Dedifferentiated amniotic fluid mesenchymal stem cell (primary cell): ENCODE measurements at regions not wholly inside any gene's neighbourhood (a gene's known extent, or its start where the extent isn't known, plus 50 kb on each side); places are given as distances from the start of the nearest gene placed in this dataset.
"Not testable (repeated sequence)": the region's sequence is repeated elsewhere in the genome, so short reads cannot be mapped to it uniquely, and the experiment has no call there.

Experiments used
- DNase-seq: peaks from one replicate; pipeline ENCODE4 v3.0.0-alpha.2; 2016; ENCODE audit errors: extremely low spot score

DNA sequence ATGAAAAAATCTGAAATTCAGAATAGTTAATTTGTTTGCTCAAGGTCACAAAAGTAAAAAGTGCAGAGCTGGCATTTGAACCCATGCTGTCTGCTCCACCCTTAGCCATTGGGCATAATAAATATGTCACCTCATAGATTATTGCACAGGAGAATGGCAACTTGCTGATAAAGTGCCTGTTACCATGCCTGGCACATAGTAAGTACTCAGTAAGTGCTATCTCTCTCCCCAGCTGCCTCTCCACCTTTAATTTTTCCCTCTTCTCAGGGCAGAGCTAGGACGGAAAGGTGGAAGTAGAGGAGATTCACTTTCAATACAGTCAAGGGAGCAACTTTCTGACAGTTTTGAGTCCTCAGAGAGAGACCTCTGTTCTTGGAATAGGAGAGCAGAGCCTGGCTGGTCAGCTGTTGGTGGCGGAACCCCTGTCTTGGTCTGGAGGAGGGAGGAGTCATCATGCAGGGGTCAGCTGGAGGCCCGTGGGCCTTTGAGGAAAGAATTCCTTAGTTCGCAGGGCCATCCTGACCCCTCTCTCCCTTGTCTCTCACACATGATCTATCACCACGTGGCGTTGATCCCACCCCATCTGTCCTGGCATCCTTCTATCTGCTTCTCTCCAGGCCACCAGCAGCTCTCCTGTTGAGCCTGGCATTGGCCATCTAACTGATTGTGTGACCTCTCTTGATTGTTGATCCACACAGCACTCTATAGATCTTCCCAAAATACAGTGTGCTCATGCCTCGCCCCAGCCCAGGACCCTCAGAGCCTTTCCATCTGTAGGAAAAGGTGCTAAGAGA, 149.3 kb downstream of the RPLP1 start:
- no peak for DNase-seq

DNA sequence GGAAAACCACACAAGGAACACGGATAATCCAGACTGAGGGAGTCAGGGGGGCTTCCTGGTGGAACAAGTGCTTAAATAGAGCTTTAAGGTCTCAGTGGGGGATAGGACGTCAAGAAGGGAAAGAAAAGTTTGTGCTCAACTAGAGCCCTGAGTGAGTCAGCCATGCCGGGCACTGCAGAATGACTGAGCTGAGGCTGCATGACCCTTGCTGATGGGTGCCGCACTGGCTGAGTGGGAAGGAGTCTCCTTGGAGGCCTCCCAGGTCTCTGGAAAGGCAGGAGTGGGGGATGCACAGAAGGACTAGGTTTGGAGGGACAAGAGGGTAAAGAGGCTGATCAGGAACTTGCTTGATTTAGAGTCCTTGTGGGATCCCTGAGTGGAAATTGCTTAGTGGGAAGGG, 150.3 kb downstream of the RPLP1 start:
- no peak for DNase-seq

DNA sequence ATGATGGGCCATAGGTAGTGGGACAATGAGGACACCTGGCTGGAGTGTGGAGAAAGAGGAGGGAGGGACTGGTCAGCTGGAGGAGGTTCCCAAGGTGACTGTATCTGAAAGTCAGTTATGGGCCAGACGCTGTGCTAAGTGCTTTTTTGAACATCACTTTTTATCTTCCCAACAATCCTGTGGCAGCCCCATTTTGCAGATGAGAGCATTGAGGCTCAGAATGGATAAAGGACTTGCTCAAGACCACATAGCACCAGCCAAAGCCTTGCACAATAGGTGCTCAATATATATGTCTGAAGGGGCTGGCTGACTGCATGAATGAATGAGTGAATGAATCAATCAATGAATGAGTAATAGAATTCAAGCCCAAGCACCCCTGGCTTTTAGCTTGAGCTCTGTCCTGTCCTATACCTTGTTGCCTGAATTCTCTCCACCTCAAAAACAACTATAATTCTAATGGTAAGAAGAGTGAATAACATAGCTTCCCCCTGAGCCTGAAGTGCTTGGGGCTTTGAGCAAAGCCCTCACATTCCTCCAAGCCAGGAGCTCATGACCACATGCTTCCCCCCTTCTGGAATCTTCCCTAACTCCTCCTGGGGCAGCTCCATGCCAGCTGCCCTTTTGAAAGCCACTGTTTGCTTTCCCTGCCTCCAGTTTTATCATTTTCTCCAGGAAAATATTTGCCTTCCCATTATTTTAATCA, 150.9 kb downstream of the RPLP1 start:
- DNase-seq = no peak

DNA sequence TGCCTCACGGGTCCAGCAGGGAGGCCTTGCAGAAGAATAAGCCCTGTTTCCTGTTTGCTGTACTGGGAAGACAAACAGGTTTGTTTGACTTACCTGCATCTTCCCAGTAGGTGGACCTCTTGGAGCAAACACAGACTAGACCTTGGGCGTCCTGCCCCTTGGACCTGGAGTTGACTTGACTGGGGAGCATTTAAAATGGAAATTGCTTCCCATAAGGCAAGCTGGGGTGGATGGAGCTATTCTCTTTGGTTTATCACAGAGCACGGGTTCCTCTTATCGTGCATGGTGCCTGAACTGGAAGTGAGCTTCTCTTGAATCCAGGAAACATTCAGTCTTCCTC, 151.4 kb downstream of the RPLP1 start:
- DNase-seq = no peak

DNA sequence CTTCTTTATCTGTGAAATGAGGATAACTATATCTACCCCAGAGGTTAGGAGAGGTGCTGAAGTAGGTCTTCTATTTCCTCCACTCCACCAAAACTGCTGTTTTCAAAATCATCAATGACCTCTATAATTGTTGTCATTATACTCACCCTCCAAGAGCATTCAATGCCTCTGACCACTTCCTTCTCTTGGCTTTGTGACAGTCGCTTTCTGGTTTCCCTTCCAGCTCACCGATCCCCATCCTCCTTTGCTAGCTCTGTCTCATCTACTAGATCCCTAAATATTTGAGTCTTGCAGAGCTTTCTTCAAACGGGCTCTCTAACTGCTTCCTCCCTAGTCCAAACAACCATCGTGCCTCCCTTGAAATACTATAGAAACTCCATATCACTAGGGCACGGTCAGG, 153.5 kb downstream of the RPLP1 start:
- DNase-seq = no peak

DNA sequence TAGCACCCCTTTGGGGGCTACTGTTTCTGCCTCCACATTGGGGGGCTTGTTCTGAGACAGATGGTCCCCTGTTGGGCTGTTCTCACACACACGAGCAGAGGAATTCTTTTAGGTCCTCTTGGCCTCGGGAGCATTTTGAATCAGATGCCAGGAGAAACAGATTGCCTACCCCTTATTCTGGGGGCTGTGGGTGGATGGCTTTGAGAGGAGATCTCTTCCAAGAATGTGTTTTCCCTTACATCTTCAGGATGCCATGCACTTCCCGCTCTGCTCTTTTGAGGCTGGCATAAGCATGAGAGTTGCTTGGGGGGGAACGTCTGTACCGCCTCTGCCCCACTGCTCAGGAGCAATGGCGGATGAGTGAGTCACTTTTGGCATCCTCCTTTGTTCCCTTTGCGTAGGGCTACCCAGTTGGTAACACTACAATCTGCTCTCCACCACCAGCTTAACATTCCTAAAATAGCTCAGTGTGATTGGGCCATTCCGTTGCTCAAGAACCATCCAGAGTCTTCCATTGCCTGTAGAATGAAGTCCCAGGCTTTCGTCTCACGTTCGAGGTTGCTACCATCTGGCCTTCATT, 154.4 kb downstream of the RPLP1 start:
- peak; percentile 34 for DNase-seq

DNA sequence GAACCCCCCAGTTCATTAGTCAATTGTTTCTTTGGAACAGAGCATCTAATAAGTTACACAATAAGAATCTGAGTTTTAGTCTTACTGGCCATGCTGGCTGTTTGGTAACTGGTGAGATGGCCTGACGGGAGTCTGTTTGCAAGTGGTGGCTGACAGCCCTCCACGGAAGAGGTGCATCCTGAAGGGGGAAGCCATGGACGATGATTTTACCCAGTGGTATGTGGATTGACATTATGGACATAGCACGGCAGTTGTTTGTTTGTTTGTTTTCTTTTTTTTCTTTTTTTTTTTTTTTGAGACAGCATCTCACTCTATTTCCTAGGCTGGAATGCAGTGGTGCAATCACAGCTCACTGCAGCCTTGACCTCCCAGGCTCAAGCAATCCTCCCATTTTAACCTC, 156.0 kb downstream of the RPLP1 start:
- DNase-seq = no peak

DNA sequence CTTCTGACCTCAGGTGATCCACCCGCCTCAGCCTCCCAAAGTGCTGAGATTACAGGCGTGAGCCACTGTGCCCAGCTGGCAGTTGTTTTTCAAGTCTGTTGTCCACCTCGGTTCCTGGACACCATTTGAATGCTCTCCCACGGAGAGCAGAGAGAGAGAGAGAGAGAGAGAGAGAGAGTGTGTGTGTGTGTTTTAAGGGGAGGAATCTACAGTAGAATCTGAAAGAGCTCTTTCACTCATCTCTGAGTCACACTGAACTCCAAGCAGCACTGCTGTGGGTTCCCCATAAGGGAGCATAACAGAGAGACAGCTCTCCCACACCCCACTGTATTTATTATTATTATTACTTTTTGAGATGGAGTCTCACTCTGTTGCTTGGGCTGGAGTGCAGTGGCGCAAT, 156.6 kb downstream of the RPLP1 start:
- no peak for DNase-seq

DNA sequence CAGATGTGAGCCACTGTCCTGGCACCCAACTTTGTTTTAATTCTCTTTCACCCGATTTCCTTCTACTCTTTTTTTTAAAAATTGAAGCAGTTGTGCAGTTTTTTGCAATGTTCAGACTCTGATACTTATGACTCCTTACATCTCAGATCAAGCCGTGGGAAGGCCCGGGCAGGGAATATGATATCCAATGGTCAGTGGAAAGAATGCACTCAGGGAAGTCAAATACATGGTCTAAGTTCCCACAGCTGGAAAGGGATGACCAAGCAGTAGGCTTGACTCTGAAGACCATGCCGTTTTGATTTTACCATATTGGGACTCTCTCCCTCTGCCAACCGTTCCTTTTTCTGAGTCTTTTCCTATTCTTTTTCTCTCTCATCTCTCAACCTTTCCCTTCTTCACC, 157.2 kb downstream of the RPLP1 start:
- DNase-seq = no peak

DNA sequence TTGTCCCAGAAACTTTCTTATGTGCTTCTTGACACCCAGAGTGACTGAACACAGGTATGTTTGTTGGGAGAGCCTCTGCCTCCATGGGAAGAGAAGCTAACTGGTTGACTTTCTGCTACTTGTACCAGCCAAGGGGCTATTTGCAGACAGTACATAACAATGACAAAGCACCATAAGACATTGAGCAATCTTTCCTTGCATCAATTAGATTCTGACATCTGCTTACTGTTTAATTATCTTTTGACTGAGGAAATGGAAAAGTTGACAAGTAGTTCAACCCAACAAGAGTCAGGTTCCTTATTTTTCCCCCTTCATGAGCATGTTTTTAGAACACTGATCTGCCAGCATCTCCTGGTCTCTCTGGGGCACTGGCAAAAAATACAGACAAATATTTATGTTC, 157.7 kb downstream of the RPLP1 start:
- no peak for DNase-seq

DNA sequence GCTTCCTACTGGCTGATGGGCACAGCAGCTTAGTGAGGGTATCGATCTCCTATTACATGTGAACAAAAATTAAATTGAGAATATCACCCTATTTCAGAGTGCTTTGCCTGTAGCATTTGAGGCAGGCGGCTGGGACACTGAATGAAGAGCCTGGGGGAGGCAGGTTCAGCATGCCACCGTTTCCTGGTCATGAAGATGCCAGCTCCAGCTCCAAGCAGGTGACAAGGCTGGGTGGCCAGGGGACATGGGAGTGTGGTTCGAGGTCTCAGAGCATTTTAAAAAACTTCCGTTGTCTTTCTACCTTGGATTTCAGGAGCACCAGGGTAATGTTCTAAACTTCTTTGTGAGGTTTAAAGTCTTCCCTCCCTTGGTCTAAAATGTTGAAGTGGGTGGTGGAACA, 158.2 kb downstream of the RPLP1 start:
- DNase-seq = no peak

DNA sequence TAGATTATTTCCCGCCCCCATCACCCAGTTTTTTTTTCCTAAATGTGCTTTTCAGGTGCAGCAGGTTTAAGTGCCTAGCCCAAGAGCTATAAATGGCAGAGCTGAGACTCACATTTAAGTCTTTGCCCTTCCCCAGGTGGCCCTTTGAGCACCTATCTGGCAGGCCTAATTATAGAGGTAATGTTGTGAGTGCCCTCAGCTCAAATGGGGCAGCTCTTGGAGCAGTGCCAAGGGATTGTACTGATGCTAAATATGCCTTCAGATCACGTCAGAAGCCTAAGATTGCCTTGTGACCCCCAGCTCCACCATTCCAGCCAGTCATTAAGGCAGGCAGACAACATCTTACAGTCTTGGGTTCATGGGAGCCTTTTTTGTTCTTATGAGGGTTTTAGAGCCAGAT, 159.5 kb downstream of the RPLP1 start:
- DNase-seq = no peak

DNA sequence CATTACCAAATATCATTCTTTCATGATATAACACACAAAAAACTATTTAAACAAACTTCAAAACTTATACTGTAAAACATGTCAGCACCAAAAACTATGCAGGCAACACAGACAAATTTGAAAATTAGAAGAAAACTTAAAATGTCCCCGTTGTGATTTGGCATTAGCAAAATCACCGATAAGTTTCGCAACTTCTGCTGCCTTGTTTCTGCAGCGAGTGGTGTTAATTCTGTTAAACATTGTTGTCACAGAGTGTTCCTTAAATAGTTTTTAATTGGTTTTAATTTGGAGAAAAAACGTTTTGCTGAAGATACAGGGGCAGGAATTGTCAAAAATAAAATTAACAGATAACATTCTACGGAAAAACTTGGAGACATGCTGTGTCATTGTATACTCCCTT, 160.6 kb downstream of the RPLP1 start:
- DNase-seq = no peak

DNA sequence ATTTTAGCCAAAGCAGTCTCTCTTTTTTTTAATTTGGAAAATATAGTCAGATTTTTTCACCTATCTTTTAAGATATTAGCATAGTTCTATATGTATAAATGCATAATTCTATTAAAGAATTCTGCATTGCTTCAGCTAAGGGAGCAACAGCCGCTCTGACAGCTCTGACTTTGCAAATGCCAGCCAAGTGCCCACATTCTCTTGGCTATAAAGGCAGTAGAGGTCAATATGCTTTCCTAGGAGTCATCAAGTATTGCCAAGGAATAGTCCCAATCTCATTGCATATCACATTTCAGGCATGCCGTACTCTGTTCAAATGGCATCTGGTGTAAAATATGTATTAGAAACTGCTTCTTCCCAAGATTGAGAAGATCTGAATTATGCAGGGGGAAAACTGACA, 161.4 kb downstream of the RPLP1 start:
- DNase-seq = no peak

DNA sequence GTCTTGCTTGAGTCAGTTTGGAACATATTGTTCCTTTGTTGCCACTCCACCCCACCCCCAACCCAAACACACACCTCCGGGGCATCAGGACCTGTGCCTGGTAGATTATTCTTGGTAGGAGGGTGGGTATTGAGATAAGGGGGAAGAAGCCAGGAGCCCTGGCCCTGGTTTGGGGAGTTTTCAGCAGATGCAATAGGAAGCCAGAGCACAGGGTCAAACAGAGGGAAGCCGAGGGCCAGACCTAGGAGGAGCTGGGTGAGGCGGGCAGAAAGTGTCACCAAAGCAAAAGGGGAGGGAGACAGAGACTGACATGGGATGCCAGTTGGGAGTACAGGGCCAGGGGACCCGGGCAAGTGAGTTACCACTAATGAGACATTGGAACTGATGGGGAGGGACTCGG, 163.1 kb downstream of the RPLP1 start:
- no peak for DNase-seq

DNA sequence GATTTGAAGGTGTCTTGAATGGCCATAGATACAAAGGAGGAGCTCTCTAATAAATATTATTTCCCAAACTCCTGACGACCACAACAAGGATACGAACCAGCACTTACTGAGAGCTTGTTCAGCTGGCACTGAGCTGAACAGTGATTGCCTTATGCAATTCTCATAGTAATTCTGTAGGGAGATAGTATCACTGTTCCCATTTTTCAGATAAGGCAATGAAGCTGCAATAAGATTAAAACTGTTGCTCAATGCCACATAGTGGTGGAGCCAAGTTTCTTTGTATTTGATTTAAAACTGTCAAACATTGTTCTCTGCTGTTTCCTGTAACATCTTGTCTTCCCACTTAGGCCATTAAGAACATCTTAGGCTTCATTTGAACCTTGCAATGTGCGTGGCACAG, 163.9 kb downstream of the RPLP1 start:
- no peak for DNase-seq

DNA sequence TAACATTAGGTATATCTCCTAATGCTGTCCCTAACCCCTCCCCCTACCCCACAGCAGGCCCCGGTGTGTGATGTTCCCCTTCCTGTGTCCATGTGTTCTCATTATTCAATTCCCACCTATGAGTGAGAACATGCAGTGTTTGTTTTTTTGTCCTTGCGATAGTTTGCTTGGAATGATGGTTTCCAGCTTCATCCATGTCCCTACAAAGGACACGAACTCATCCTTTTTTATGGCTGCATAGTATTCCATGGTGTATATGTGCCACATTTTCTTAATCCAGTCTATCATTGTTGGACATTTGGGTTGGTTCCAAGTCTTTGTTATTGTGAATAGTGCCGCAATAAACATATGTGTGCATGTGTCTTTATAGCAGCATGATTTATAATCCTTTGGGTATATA, 164.5 kb downstream of the RPLP1 start:
- DNase-seq = not testable (repeated sequence)

DNA sequence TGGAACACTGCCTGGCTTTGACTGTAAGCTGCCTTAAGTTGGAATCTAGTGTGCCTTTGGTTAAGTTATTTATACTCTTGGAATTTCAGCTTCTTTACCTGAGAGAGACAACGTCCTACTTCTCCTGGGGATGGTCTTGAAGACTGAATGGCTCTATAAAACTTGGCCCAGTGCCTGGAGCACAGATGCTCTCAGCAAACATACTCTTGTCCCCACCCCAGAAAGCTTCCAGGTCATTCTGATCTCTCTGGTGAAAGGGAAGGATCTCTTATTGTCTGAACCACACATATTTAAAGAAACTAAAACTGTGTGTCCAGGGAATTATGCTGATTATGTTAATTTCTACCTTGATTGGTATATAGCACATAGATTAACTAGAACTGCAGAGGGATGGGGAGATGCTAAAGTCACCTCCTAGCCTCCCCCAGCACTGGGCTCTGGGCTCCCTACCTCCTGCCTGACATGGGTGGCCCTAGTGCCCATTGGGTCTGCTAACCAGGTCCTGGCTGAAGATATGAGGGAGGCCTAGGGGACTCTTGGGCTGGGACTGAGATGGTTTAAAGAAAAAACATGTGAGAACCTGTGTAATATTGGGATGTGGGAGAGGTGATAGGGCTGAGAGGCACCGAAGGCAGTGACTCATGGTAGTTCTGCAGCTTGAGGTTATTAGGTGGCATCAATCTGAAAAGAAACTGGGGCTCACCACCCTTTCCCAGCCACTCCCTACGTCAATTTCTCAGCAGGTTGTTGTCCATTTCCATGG, 171.0 kb downstream of the RPLP1 start:
- no peak for DNase-seq

DNA sequence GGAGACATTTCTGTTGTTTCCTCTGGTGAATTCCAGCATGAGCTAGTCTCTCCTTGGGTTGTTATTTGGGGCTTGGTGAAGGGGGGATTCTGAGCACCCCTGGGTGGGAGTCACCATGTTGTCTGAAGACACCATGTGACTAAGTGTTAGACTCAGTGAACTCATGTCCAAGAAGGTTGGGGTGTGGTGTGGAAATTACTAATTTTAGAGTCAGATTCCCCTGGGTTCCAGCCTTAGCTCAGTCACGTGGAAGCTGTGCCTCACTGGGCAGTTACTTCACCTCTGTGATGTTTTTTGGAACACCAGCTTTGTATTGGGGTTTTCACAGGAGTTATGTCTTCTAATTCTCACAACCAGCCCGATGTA, 171.5 kb downstream of the RPLP1 start:
- DNase-seq = no peak

DNA sequence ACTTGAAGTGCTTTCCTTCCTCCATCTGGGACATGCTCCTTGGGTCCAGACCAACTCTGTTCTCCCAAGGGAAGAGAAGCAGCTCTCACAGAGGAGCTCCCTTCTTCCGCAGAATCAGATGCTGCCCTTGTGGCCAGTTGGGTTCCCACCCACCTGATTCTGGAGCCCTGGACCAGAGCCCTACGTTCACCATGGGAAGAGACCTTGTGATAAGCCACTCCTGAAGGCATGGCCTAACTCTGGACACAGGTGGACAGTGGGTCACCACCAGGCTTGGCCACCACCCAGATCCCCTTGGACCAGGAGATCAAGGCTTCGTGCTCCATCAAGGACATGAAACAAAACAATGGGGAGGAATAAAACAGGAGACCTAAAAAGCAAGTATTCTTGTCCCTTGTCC, 172.2 kb downstream of the RPLP1 start:
- no peak for DNase-seq

DNA sequence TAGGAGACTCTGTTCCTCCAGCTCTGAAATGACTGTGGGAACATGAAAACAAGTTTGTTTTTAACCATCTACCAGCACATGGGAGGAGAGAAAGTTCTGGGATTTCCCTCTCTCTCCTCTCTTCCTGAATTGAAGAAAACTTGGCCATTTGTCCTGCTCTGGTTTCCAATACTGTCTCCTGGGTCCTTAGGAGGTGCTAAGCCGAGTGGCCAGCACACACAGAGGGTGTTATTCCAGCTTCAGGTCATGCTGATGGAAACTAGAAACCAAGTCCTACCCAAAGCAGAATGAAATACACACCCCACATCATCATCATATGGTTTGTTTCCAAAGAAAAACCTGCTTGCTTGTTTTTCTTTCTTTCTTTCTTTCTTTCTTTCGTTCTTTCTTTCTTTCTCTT, 172.7 kb downstream of the RPLP1 start:
- DNase-seq = no peak
